ENCODE measurements at regions not wholly inside any gene's neighbourhood (a gene's known extent, or its start where the extent isn't known, plus 50 kb on each side); places are given as distances from the start of the nearest gene placed in this dataset.

GRCh38 chr21:32887026-32887425 is 115.5 kb upstream of the PAXBP1 start:
- Histone ChIP-seq H3K9ac (ENCODE audit: control insufficient read depth, extremely low read depth, insufficient read depth, low read length) (no peak overlapping the region), H3K27me3 (ENCODE audit: control insufficient read depth, extremely low read depth, insufficient read depth, low read length) (peaks cover 5% of the 10 kb centered on the region), H3K9me3 (ENCODE audit: control insufficient read depth, low read depth, low read length) (no peaks in the 10 kb centered on the region), H3K27ac (ENCODE audit: control insufficient read depth, insufficient read depth, low read length) (no peak overlapping the region), H3K4me2 (ENCODE audit: control insufficient read depth, extremely low read depth, insufficient read depth, low read depth, low read length) (no peak overlapping the region), H4K20me1 (ENCODE audit: control insufficient read depth, extremely low read depth, insufficient read depth, low read length) (no peaks in the 10 kb centered on the region), H3K79me2 (ENCODE audit: control insufficient read depth, insufficient read depth, low read length) (no peaks in the 10 kb centered on the region), H3K36me3 (ENCODE audit: control insufficient read depth in 2 of 2, extremely low read depth in 1 of 2, insufficient read depth in 2 of 2, low read length in 2 of 2) (no peaks in the 10 kb centered on the region), H3K4me1 (ENCODE audit: control insufficient read depth, extremely low read depth, insufficient read depth, low read length) (no peaks in the 10 kb centered on the region), H3K4me3 (ENCODE audit: control insufficient read depth in 2 of 3, extremely low read depth in 1 of 3, insufficient read depth in 2 of 3, low read depth in 1 of 3, low read length in 3 of 3) (no peak overlapping the region), H3K9me1 (ENCODE audit: control insufficient read depth, extremely low read depth, insufficient read depth, low read length) (no peaks in the 10 kb centered on the region), H2AFZ (ENCODE audit: control insufficient read depth, low read length) (no peak overlapping the region)
- dilution Hi-C loops (cut with MboI; ENCODE audit: extremely low pct_ligation_motif_present, low sequenced_read_pairs) = no loop called here
- TF ChIP-seq EZH2 (IDR thresholded peaks at IDR 0.05; ENCODE audit: low read length) = no peak
- TF ChIP-seq, protein P1, sequence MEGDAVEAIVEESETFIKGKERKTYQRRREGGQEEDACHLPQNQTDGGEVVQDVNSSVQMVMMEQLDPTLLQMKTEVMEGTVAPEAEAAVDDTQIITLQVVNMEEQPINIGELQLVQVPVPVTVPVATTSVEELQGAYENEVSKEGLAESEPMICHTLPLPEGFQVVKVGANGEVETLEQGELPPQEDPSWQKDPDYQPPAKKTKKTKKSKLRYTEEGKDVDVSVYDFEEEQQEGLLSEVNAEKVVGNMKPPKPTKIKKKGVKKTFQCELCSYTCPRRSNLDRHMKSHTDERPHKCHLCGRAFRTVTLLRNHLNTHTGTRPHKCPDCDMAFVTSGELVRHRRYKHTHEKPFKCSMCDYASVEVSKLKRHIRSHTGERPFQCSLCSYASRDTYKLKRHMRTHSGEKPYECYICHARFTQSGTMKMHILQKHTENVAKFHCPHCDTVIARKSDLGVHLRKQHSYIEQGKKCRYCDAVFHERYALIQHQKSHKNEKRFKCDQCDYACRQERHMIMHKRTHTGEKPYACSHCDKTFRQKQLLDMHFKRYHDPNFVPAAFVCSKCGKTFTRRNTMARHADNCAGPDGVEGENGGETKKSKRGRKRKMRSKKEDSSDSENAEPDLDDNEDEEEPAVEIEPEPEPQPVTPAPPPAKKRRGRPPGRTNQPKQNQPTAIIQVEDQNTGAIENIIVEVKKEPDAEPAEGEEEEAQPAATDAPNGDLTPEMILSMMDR (optimal IDR thresholded peaks at IDR 0.05 in 1 of 3, IDR thresholded peaks at IDR 0.05 in 1 of 3, conservative IDR thresholded peaks at IDR 0.05 in 1 of 3; ENCODE audit: extremely low read depth in 1 of 3, insufficient read depth in 2 of 3, low read length in 3 of 3) = no peak
- no peak for DNase-seq (ENCODE audit: low read depth, low spot score)
- FAIRE-seq = no peak

DNA sequence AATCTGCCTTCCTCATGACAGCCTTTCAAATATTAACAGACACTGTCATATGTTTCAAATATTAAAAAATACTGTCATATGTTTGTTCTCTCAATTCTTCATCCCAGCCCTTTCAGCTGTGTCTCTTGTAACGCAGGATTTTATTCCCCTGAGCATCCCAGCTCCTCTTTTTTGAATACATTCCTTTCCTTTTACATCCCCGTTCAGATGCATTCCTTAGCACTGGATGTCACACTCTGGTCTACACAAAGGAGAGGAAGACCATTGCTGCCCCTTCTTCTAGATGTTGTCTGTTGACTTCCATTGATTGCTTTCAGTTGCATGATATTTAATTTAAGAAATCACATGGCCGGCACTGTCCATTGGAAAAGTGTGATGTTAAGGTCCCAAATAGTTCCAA is 117.4 kb upstream of the PAXBP1 start:
- DNase-seq (ENCODE audit: low read depth, low spot score) (no peak), FAIRE-seq (no peak)
- no peak overlapping the region for H3K4me2 ChIP-seq (ENCODE audit: control insufficient read depth, extremely low read depth, insufficient read depth, low read depth, low read length)
- H3K27ac ChIP-seq (ENCODE audit: control insufficient read depth, insufficient read depth, low read length) = no peak overlapping the region
- no peaks in the 10 kb centered on the region for H4K20me1 ChIP-seq (ENCODE audit: control insufficient read depth, extremely low read depth, insufficient read depth, low read length)
- no peaks in the 10 kb centered on the region for H3K9me1 ChIP-seq (ENCODE audit: control insufficient read depth, extremely low read depth, insufficient read depth, low read length)
- no peaks in the 10 kb centered on the region for H3K36me3 ChIP-seq (ENCODE audit: control insufficient read depth in 2 of 2, extremely low read depth in 1 of 2, insufficient read depth in 2 of 2, low read length in 2 of 2)
- H3K9ac ChIP-seq (ENCODE audit: control insufficient read depth, extremely low read depth, insufficient read depth, low read length) = no peak overlapping the region
- dilution Hi-C loops (cut with MboI; ENCODE audit: extremely low pct_ligation_motif_present, low sequenced_read_pairs) = no loop called here
- no peaks in the 10 kb centered on the region for H3K27me3 ChIP-seq (ENCODE audit: control insufficient read depth, extremely low read depth, insufficient read depth, low read length)
- H2AFZ ChIP-seq (ENCODE audit: control insufficient read depth, low read length) = no peak overlapping the region
- H3K4me1 ChIP-seq (ENCODE audit: control insufficient read depth, extremely low read depth, insufficient read depth, low read length) = no peaks in the 10 kb centered on the region
- no peaks in the 10 kb centered on the region for H3K9me3 ChIP-seq (ENCODE audit: control insufficient read depth, low read depth, low read length)
- no peaks in the 10 kb centered on the region for H3K79me2 ChIP-seq (ENCODE audit: control insufficient read depth, insufficient read depth, low read length)
- H3K4me3 ChIP-seq (ENCODE audit: control insufficient read depth in 2 of 3, extremely low read depth in 1 of 3, insufficient read depth in 2 of 3, low read depth in 1 of 3, low read length in 3 of 3) = no peak overlapping the region
- TF ChIP-seq EZH2 (IDR thresholded peaks at IDR 0.05; ENCODE audit: low read length) = no peak
- TF ChIP-seq, protein P1 (optimal IDR thresholded peaks at IDR 0.05 in 1 of 3, IDR thresholded peaks at IDR 0.05 in 1 of 3, conservative IDR thresholded peaks at IDR 0.05 in 1 of 3; ENCODE audit: extremely low read depth in 1 of 3, insufficient read depth in 2 of 3, low read length in 3 of 3) = no peak

All from keratinocyte (primary cell).